WTC11 (cell line): ENCODE measurements at regions not wholly inside any gene's neighbourhood (a gene's known extent, or its start where the extent isn't known, plus 50 kb on each side); places are given as distances from the start of the nearest gene placed in this dataset.

Experiments
- ATAC-seq: fragments of 200-7000 bp; cut with Tn5 transposase; 2 replicates; pipeline ENCODE4 v1.10.0; 2021; ENCODE audit warnings: mild to moderate bottlenecking, moderate library complexity
- CTCF ChIA-PET: fragments of 300-600 bp; sonication (Branson Sonifier 250); formaldehyde crosslinking; loops from one replicate; lab custom pipeline; 2021; ENCODE audit warnings: antibody characterized with exemption; lab: Charles Lee
- POLR2A ChIA-PET: fragments of 350-600 bp; sonication (Branson Sonifier 250); formaldehyde crosslinking; loops from one replicate; lab custom pipeline; 2021; ENCODE audit warnings: antibody characterized with exemption; lab: Charles Lee
- DNase-seq: peaks from one replicate; pipeline ENCODE4 v3.0.0; 2021; ENCODE audit warnings: low spot score
- H3K27ac Mint-ChIP-seq: 2 replicates; pipeline ENCODE4 v1.8.0; 2021; ENCODE audit warnings: mixed read lengths
- H3K27me3 Mint-ChIP-seq: 2 replicates; pipeline ENCODE4 v1.8.0; 2021; ENCODE audit warnings: low read depth, mild to moderate bottlenecking, moderate library complexity, mixed read lengths
- H3K36me3 Mint-ChIP-seq: 2 replicates; pipeline ENCODE4 v1.8.0; 2021; ENCODE audit warnings: mixed read lengths
- H3K4me1 Mint-ChIP-seq: 2 replicates; pipeline ENCODE4 v1.8.0; 2022; ENCODE audit warnings: mixed read lengths
- H3K4me3 Mint-ChIP-seq: 2 replicates; pipeline ENCODE4 v1.8.0; 2021; ENCODE audit warnings: mild to moderate bottlenecking, moderate library complexity, mixed read lengths
- H3K9me3 Mint-ChIP-seq: 2 replicates; pipeline ENCODE4 v1.8.0; 2021; ENCODE audit warnings: mixed read lengths
- ATF2 ChIP-seq: sonication (generic); formaldehyde crosslinking; IDR thresholded peaks from 2 replicates; pipeline ENCODE4 v1.8.1; 2022; ENCODE audit warnings: low read depth, missing genetic modification reagents, borderline replicate concordance
- CBFB ChIP-seq: sonication (generic); formaldehyde crosslinking; IDR thresholded peaks from 2 replicates; pipeline ENCODE4 v1.8.1; 2022; ENCODE audit warnings: mild to moderate bottlenecking, low read depth, missing genetic modification reagents
- GABPB1 ChIP-seq: sonication (generic); formaldehyde crosslinking; IDR thresholded peaks from 2 replicates; pipeline ENCODE4 v1.8.1; 2023; ENCODE audit warnings: mild to moderate bottlenecking, missing genetic modification reagents
- JAZF1 ChIP-seq: fragments of 250-450 bp; sonication (Bioruptor Pico); IDR thresholded peaks from 2 replicates; pipeline ENCODE4 v1.9.0; 2021; ENCODE audit warnings: moderate library complexity, mild to moderate bottlenecking, inconsistent platforms
- KAT7 ChIP-seq: sonication (generic); formaldehyde crosslinking; IDR thresholded peaks from 2 replicates; pipeline ENCODE4 v1.8.1; 2023; ENCODE audit warnings: missing genetic modification reagents, mild to moderate bottlenecking, borderline replicate concordance
- MYBL2 ChIP-seq: sonication (generic); formaldehyde crosslinking; IDR thresholded peaks from 2 replicates; pipeline ENCODE4 v1.8.1; 2023; ENCODE audit warnings: mild to moderate bottlenecking, moderate library complexity, missing genetic modification reagents
- PREB ChIP-seq: sonication (generic); formaldehyde crosslinking; IDR thresholded peaks from 2 replicates; pipeline ENCODE4 v1.8.1; 2022; ENCODE audit warnings: mild to moderate bottlenecking, missing genetic modification reagents, moderate library complexity, borderline replicate concordance
- SMAD4 ChIP-seq: sonication (generic); formaldehyde crosslinking; IDR thresholded peaks from 2 replicates; pipeline ENCODE4 v1.8.0; 2022; ENCODE audit warnings: mild to moderate bottlenecking, missing genetic modification reagents
- STAT6 ChIP-seq: sonication (generic); formaldehyde crosslinking; conservative IDR thresholded peaks from 2 replicates; pipeline ENCODE4 v1.8.1; 2023; ENCODE audit warnings: mild to moderate bottlenecking, low read depth, missing genetic modification reagents, moderate library complexity
- ZMAT4 ChIP-seq: fragments of 250-450 bp; sonication (Bioruptor Pico); IDR thresholded peaks from 2 replicates; pipeline ENCODE4 v1.9.0; 2021; ENCODE audit warnings: mild to moderate bottlenecking
- ZNF121 ChIP-seq: sonication (generic); formaldehyde crosslinking; IDR thresholded peaks from 2 replicates; pipeline ENCODE4 v1.8.0; 2023; ENCODE audit warnings: missing genetic modification reagents
- ZNF138 ChIP-seq: sonication (generic); formaldehyde crosslinking; conservative IDR thresholded peaks from 2 replicates; pipeline ENCODE4 v1.8.1; 2022; ENCODE audit warnings: mild to moderate bottlenecking, moderate library complexity, missing genetic modification reagents
- ZNF396 ChIP-seq: fragments of 250-450 bp; sonication (Bioruptor Pico); IDR thresholded peaks from 2 replicates; pipeline ENCODE4 v1.8.0; 2021; ENCODE audit warnings: mild to moderate bottlenecking, moderate library complexity, borderline replicate concordance
- ZNF532 ChIP-seq: fragments of 250-450 bp; sonication (Bioruptor Pico); IDR thresholded peaks from 2 replicates; pipeline ENCODE4 v1.9.0; 2021; ENCODE audit warnings: mild to moderate bottlenecking, borderline replicate concordance
- TF ChIP-seq, protein P1 (sequence below): fragments of 250-450 bp; sonication (Bioruptor Pico); IDR thresholded peaks from 2 replicates; pipeline ENCODE4 v1.9.0; 2021; ENCODE audit warnings: mild to moderate bottlenecking
- TF ChIP-seq, protein P2 (sequence below): sonication (generic); formaldehyde crosslinking; IDR thresholded peaks from 2 replicates; pipeline ENCODE4 v1.8.1; 2022; ENCODE audit warnings: low read depth, mild to moderate bottlenecking, moderate library complexity, missing genetic modification reagents, borderline replicate concordance
- TF ChIP-seq, protein P3 (sequence below): fragments of 250-450 bp; sonication (Bioruptor Pico); IDR thresholded peaks from 2 replicates; pipeline ENCODE4 v1.9.0; 2021; ENCODE audit warnings: moderate library complexity, mild to moderate bottlenecking, inconsistent platforms, borderline replicate concordance
- TF ChIP-seq, protein P4 (sequence below): sonication (generic); formaldehyde crosslinking; IDR thresholded peaks from 2 replicates; pipeline ENCODE4 v1.8.1; 2022; ENCODE audit warnings: mild to moderate bottlenecking, moderate library complexity, missing genetic modification reagents

DNA sequence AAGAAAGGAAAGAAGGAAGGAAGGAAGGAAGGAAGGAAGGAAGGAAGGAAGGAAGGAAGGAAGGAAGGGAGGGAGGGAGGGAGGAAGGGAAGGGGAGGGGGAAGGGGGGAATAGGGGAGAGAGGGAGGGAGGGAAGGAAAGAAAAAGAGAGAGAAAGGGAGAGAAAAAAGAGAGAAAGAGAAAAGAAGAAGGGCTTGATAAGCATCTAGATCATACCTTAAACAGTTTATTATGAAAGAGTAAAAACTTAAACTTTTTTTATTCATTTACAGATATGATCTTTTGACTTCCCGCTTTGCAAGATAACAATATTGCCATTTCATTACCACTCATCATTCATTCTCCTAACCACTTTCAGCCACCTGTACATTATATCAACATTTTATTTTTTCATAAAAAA, 53.6 kb upstream of the TMEM106B start:
- Mint-ChIP-seq H3K4me1 (no peaks in the 10 kb centered on the region), H3K4me3 (no peak overlapping the region)
- no peak for DNase-seq
- TF ChIP-seq ZNF138 (CRISPR knock-in tag), result no peak
- no peak for TF ChIP-seq STAT6
- no peak for TF ChIP-seq ZNF532 (CRISPR knock-in tag)
- TF ChIP-seq ATF2, result no peak
- no peak for TF ChIP-seq PREB (CRISPR knock-in tag)
- TF ChIP-seq ZMAT4 (CRISPR knock-in tag), result no peak
- no peak for TF ChIP-seq KAT7 (CRISPR knock-in tag)
- TF ChIP-seq, protein P1, sequence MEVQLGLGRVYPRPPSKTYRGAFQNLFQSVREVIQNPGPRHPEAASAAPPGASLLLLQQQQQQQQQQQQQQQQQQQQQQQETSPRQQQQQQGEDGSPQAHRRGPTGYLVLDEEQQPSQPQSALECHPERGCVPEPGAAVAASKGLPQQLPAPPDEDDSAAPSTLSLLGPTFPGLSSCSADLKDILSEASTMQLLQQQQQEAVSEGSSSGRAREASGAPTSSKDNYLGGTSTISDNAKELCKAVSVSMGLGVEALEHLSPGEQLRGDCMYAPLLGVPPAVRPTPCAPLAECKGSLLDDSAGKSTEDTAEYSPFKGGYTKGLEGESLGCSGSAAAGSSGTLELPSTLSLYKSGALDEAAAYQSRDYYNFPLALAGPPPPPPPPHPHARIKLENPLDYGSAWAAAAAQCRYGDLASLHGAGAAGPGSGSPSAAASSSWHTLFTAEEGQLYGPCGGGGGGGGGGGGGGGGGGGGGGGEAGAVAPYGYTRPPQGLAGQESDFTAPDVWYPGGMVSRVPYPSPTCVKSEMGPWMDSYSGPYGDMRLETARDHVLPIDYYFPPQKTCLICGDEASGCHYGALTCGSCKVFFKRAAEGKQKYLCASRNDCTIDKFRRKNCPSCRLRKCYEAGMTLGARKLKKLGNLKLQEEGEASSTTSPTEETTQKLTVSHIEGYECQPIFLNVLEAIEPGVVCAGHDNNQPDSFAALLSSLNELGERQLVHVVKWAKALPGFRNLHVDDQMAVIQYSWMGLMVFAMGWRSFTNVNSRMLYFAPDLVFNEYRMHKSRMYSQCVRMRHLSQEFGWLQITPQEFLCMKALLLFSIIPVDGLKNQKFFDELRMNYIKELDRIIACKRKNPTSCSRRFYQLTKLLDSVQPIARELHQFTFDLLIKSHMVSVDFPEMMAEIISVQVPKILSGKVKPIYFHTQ (CRISPR knock-in tag), result no peak
- TF ChIP-seq JAZF1 (CRISPR knock-in tag), result no peak
- TF ChIP-seq ZNF396 (CRISPR knock-in tag), result no peak
- TF ChIP-seq CBFB (CRISPR knock-in tag), result no peak
- no peak for TF ChIP-seq ZNF121 (CRISPR knock-in tag)
- TF ChIP-seq, protein P2, sequence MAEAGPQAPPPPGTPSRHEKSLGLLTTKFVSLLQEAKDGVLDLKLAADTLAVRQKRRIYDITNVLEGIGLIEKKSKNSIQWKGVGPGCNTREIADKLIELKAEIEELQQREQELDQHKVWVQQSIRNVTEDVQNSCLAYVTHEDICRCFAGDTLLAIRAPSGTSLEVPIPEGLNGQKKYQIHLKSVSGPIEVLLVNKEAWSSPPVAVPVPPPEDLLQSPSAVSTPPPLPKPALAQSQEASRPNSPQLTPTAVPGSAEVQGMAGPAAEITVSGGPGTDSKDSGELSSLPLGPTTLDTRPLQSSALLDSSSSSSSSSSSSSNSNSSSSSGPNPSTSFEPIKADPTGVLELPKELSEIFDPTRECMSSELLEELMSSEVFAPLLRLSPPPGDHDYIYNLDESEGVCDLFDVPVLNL (CRISPR knock-in tag), result no peak
- TF ChIP-seq, protein P3, sequence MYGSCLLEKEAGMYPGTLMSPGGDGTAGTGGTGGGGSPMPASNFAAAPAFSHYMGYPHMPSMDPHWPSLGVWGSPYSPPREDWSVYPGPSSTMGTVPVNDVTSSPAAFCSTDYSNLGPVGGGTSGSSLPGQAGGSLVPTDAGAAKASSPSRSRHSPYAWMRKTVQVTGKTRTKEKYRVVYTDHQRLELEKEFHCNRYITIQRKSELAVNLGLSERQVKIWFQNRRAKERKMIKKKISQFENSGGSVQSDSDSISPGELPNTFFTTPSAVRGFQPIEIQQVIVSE (CRISPR knock-in tag), result no peak
- TF ChIP-seq, protein P4, sequence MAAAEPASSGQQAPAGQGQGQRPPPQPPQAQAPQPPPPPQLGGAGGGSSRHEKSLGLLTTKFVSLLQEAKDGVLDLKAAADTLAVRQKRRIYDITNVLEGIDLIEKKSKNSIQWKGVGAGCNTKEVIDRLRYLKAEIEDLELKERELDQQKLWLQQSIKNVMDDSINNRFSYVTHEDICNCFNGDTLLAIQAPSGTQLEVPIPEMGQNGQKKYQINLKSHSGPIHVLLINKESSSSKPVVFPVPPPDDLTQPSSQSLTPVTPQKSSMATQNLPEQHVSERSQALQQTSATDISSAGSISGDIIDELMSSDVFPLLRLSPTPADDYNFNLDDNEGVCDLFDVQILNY (CRISPR knock-in tag), result no peak
- TF ChIP-seq SMAD4 (CRISPR knock-in tag), result no peak
- no peak for TF ChIP-seq MYBL2 (CRISPR knock-in tag)
- TF ChIP-seq GABPB1 (CRISPR knock-in tag), result no peak
- TF ChIP-seq, all 79 proteins: peak for 0
- ChIA-PET POLR2A (no interaction called here), CTCF (no interaction called here)
- Mint-ChIP-seq H3K27me3 (no peaks in the 10 kb centered on the region), H3K27ac (no peak overlapping the region), H3K36me3 (no peaks in the 10 kb centered on the region), H3K9me3 (no peaks in the 10 kb centered on the region)
- no peak for ATAC-seq
